ENCODE measurements at regions not wholly inside any gene's neighbourhood (a gene's known extent, or its start where the extent isn't known, plus 50 kb on each side); places are given as distances from the start of the nearest gene placed in this dataset.

GRCh38 chrX:11040996-11041395, 70.1 kb upstream of the HCCS start:
- no peak overlapping the region for H4K8ac ChIP-seq (ENCODE audit: low read length)
- H2BK12ac ChIP-seq (ENCODE audit: low read length in 2 of 2), result no peak overlapping the region
- H3K9me3 ChIP-seq (ENCODE audit: control insufficient read depth, low read length), result peaks cover 5% of the 10 kb centered on the region
- H3K79me1 ChIP-seq (replicated peaks; ENCODE audit: low read length, poor library complexity, severe bottlenecking), result no peaks in the 10 kb centered on the region
- H3K36me3 ChIP-seq (ENCODE audit: control insufficient read depth in 1 of 2, insufficient read depth in 2 of 2, low read depth in 1 of 2, low read length in 2 of 2), result no peaks in the 10 kb centered on the region
- H3K4ac ChIP-seq (ENCODE audit: low read depth in 1 of 2, low read length in 2 of 2), result no peak overlapping the region
- H3K9ac ChIP-seq (ENCODE audit: low read length), result no peak overlapping the region
- no peak overlapping the region for H3K14ac ChIP-seq (ENCODE audit: low read length in 2 of 2)
- no peaks in the 10 kb centered on the region for H3K27me3 ChIP-seq (ENCODE audit: control insufficient read depth in 1 of 2, insufficient read depth in 1 of 2, low read length in 2 of 2)
- no peak overlapping the region for H3K4me2 ChIP-seq (ENCODE audit: low read length, poor library complexity, severe bottlenecking)
- H3K4me3 ChIP-seq (ENCODE audit: insufficient read depth in 1 of 2, low read depth in 1 of 2, low read length in 2 of 2), result no peak overlapping the region
- 85% methylated on average over 2 of the region's 2 CpGs for WGBS
- no peak for DNase-seq
- no peak overlapping the region for H2AFZ ChIP-seq (ENCODE audit: low read depth, low read length)
- H3K27ac ChIP-seq (ENCODE audit: low read length, poor library complexity, severe bottlenecking), result no peak overlapping the region
- H2BK15ac ChIP-seq (ENCODE audit: low read depth, poor library complexity, severe bottlenecking), result no peak overlapping the region
- H3K4me1 ChIP-seq (ENCODE audit: control insufficient read depth, insufficient read depth, low read depth, low read length), result no peaks in the 10 kb centered on the region
- H2BK5ac ChIP-seq (ENCODE audit: low read depth, low read length, poor library complexity, severe bottlenecking), result no peak overlapping the region
- H3K23ac ChIP-seq (ENCODE audit: low read length in 2 of 2), result no peak overlapping the region
- H3K18ac ChIP-seq (ENCODE audit: low read depth in 1 of 2, low read length in 2 of 2), result no peak overlapping the region
- no peak overlapping the region for H2AK5ac ChIP-seq (ENCODE audit: low read length, severe bottlenecking)
- H2BK120ac ChIP-seq (ENCODE audit: low read depth, low read length), result no peak overlapping the region
- no peak overlapping the region for H4K91ac ChIP-seq (ENCODE audit: low read length)

- Histone ChIP-seq H3K36me3 (ENCODE audit: control insufficient read depth in 1 of 2, insufficient read depth in 2 of 2, low read depth in 1 of 2, low read length in 2 of 2) (no peaks in the 10 kb centered on the region), H3K79me1 (replicated peaks; ENCODE audit: low read length, poor library complexity, severe bottlenecking) (no peaks in the 10 kb centered on the region), H4K8ac (ENCODE audit: low read length) (no peak overlapping the region), H3K4me3 (ENCODE audit: insufficient read depth in 1 of 2, low read depth in 1 of 2, low read length in 2 of 2) (no peak overlapping the region), H3K18ac (ENCODE audit: low read depth in 1 of 2, low read length in 2 of 2) (no peak overlapping the region), H2BK12ac (ENCODE audit: low read length in 2 of 2) (no peak overlapping the region), H3K9me3 (ENCODE audit: control insufficient read depth, low read length) (peaks cover 5% of the 10 kb centered on the region), H4K91ac (ENCODE audit: low read length) (no peak overlapping the region), H3K4ac (ENCODE audit: low read depth in 1 of 2, low read length in 2 of 2) (no peak overlapping the region), H2AFZ (ENCODE audit: low read depth, low read length) (no peak overlapping the region), H2AK5ac (ENCODE audit: low read length, severe bottlenecking) (no peak overlapping the region), H3K27ac (ENCODE audit: low read length, poor library complexity, severe bottlenecking) (no peak overlapping the region), H2BK15ac (ENCODE audit: low read depth, poor library complexity, severe bottlenecking) (no peak overlapping the region), H3K4me1 (ENCODE audit: control insufficient read depth, insufficient read depth, low read depth, low read length) (no peaks in the 10 kb centered on the region), H3K14ac (ENCODE audit: low read length in 2 of 2) (no peak overlapping the region), H3K23ac (ENCODE audit: low read length in 2 of 2) (no peak overlapping the region), H2BK120ac (ENCODE audit: low read depth, low read length) (no peak overlapping the region), H3K9ac (ENCODE audit: low read length) (no peak overlapping the region), H3K4me2 (ENCODE audit: low read length, poor library complexity, severe bottlenecking) (no peak overlapping the region), H3K27me3 (ENCODE audit: control insufficient read depth in 1 of 2, insufficient read depth in 1 of 2, low read length in 2 of 2) (no peaks in the 10 kb centered on the region), H2BK5ac (ENCODE audit: low read depth, low read length, poor library complexity, severe bottlenecking) (no peak overlapping the region)
- DNase-seq, result no peak
- WGBS, result no CpG with 5 or more reads among the region's 2 CpGs
These were observed 61.1 kb upstream of the HCCS start for GRCh38 chrX:11050013-11050412.

DNA sequence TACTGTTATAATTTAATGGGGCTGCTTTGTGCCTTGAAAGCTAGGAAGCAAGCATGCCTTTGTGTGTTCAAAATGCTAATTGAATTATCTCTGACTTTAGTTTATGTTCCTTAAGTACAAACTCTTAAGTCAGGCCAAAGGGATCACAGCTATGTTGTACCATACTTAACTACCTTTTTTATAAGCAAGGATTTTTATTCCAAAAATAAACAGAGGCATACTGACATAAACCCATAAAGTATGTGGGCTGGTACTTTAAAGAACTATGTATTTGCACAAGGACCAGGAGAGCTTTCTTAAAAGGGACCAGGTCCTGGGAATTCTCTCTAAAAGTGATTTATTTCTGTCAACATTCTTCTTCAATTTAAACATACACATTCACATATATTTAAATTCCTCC, 57.8 kb upstream of the HCCS start:
- H3K4me1 ChIP-seq (ENCODE audit: control insufficient read depth, insufficient read depth, low read depth, low read length), result no peaks in the 10 kb centered on the region
- no peak overlapping the region for H3K23ac ChIP-seq (ENCODE audit: low read length in 2 of 2)
- no peaks in the 10 kb centered on the region for H3K27me3 ChIP-seq (ENCODE audit: control insufficient read depth in 1 of 2, insufficient read depth in 1 of 2, low read length in 2 of 2)
- no peak overlapping the region for H2BK5ac ChIP-seq (ENCODE audit: low read depth, low read length, poor library complexity, severe bottlenecking)
- no peak overlapping the region for H3K18ac ChIP-seq (ENCODE audit: low read depth in 1 of 2, low read length in 2 of 2)
- no peak overlapping the region for H3K4me3 ChIP-seq (ENCODE audit: insufficient read depth in 1 of 2, low read depth in 1 of 2, low read length in 2 of 2)
- H2BK15ac ChIP-seq (ENCODE audit: low read depth, poor library complexity, severe bottlenecking), result no peak overlapping the region
- no peak overlapping the region for H3K4ac ChIP-seq (ENCODE audit: low read depth in 1 of 2, low read length in 2 of 2)
- no peak overlapping the region for H3K14ac ChIP-seq (ENCODE audit: low read length in 2 of 2)
- H3K9me3 ChIP-seq (ENCODE audit: control insufficient read depth, low read length), result no peaks in the 10 kb centered on the region
- no peak overlapping the region for H2BK12ac ChIP-seq (ENCODE audit: low read length in 2 of 2)
- H4K8ac ChIP-seq (ENCODE audit: low read length), result no peak overlapping the region
- H2BK120ac ChIP-seq (ENCODE audit: low read depth, low read length), result no peak overlapping the region
- DNase-seq, result no peak
- H3K4me2 ChIP-seq (ENCODE audit: low read length, poor library complexity, severe bottlenecking), result no peak overlapping the region
- no peaks in the 10 kb centered on the region for H3K79me1 ChIP-seq (replicated peaks; ENCODE audit: low read length, poor library complexity, severe bottlenecking)
- H3K9ac ChIP-seq (ENCODE audit: low read length), result no peak overlapping the region
- no peak overlapping the region for H4K91ac ChIP-seq (ENCODE audit: low read length)
- H3K36me3 ChIP-seq (ENCODE audit: control insufficient read depth in 1 of 2, insufficient read depth in 2 of 2, low read depth in 1 of 2, low read length in 2 of 2), result no peaks in the 10 kb centered on the region
- H2AFZ ChIP-seq (ENCODE audit: low read depth, low read length), result no peak overlapping the region
- H3K27ac ChIP-seq (ENCODE audit: low read length, poor library complexity, severe bottlenecking), result no peak overlapping the region
- H2AK5ac ChIP-seq (ENCODE audit: low read length, severe bottlenecking), result no peak overlapping the region

DNA sequence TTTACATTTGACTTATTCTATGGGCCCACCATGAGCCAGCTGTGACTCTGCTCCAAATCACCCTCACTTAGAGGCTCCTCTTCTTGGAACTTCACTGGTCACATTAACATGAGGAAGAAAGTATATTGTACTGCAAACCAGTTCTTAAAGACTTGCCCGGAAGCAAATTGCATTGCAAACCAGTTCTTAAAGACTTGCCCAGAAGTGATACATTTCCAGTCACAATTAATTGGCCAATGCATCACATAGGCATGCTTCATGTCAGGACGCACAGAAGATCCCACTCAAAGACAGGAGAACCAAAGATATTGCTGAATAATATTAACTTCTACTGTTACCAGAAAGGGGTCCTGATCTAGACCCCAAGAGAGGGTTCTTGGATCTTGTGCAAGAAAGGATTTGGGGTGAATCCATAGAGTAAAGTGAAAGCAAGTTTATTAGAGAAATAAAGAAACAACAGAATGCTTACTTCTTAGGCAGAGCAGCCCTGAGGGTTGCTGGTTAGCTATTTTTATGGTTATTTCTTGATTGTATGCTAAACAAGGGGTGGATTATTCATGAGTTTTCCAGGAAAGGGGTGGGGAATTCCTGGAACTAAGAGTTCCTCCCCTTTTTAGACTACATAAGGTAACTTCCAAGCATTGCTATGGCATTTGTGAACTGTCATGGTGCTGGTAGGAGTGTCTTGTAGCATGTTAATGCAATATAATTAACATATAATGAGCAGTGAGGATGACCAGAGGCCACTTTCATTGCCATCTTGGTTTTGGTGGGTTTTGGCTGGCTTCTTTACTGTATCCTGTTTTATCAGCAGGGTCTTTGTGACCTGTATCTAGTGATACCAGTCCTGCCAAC, 54.6 kb upstream of the HCCS start:
- Histone ChIP-seq H4K91ac (ENCODE audit: low read length) (no peak overlapping the region), H3K4me3 (ENCODE audit: insufficient read depth in 1 of 2, low read depth in 1 of 2, low read length in 2 of 2) (no peak overlapping the region), H2AK5ac (ENCODE audit: low read length, severe bottlenecking) (no peak overlapping the region), H3K36me3 (ENCODE audit: control insufficient read depth in 1 of 2, insufficient read depth in 2 of 2, low read depth in 1 of 2, low read length in 2 of 2) (no peaks in the 10 kb centered on the region), H3K4ac (ENCODE audit: low read depth in 1 of 2, low read length in 2 of 2) (no peak overlapping the region), H3K27ac (ENCODE audit: low read length, poor library complexity, severe bottlenecking) (no peak overlapping the region), H3K9ac (ENCODE audit: low read length) (no peak overlapping the region), H3K4me1 (ENCODE audit: control insufficient read depth, insufficient read depth, low read depth, low read length) (no peaks in the 10 kb centered on the region), H3K23ac (ENCODE audit: low read length in 2 of 2) (no peak overlapping the region), H2BK15ac (ENCODE audit: low read depth, poor library complexity, severe bottlenecking) (no peak overlapping the region), H2BK12ac (ENCODE audit: low read length in 2 of 2) (no peak overlapping the region), H2BK5ac (ENCODE audit: low read depth, low read length, poor library complexity, severe bottlenecking) (no peak overlapping the region), H2BK120ac (ENCODE audit: low read depth, low read length) (no peak overlapping the region), H3K27me3 (ENCODE audit: control insufficient read depth in 1 of 2, insufficient read depth in 1 of 2, low read length in 2 of 2) (no peaks in the 10 kb centered on the region), H4K8ac (ENCODE audit: low read length) (no peak overlapping the region), H3K4me2 (ENCODE audit: low read length, poor library complexity, severe bottlenecking) (no peak overlapping the region), H2AFZ (ENCODE audit: low read depth, low read length) (no peak overlapping the region), H3K18ac (ENCODE audit: low read depth in 1 of 2, low read length in 2 of 2) (no peak overlapping the region), H3K79me1 (replicated peaks; ENCODE audit: low read length, poor library complexity, severe bottlenecking) (no peaks in the 10 kb centered on the region), H3K9me3 (ENCODE audit: control insufficient read depth, low read length) (no peaks in the 10 kb centered on the region), H3K14ac (ENCODE audit: low read length in 2 of 2) (no peak overlapping the region)
- WGBS, result 100% methylated on average over 1 of the region's 2 CpGs
- no peak for DNase-seq
